NK-92 treated with Interleukin-12 subunit alpha and Interleukin-12 subunit beta, amount 100 ng/mL, for 24 hours (cell line): ENCODE measurements at regions not wholly inside any gene's neighbourhood (a gene's known extent, or its start where the extent isn't known, plus 50 kb on each side); places are given as distances from the start of the nearest gene placed in this dataset.
"Not testable (repeated sequence)": the region's sequence is repeated elsewhere in the genome, so short reads cannot be mapped to it uniquely, and the experiment has no call there.

ENCODE experiments used
- DNase-seq: peaks from one replicate; lab custom pipeline; 2025; lab: John Stamatoyannopoulos, UW

DNA sequence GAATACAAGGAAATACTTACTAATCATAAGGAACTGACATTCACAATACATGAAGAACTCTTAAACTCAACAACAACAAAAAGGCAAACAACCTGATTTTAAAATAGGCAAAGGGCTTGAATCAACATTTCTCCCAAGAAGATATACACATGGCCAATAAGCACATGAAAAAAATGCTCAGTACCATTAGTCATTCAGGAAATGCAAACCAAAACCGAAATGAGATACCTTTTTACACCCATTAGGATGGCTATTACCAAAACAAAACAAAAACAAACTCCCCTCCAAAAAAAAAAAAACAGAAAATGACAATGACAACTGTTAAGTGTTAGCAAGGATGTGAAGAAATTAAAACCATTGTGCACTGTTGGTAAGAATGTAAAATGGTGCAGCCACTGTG, 104.1 kb upstream of the ZNF462 start:
- DNase-seq, result no peak

DNA sequence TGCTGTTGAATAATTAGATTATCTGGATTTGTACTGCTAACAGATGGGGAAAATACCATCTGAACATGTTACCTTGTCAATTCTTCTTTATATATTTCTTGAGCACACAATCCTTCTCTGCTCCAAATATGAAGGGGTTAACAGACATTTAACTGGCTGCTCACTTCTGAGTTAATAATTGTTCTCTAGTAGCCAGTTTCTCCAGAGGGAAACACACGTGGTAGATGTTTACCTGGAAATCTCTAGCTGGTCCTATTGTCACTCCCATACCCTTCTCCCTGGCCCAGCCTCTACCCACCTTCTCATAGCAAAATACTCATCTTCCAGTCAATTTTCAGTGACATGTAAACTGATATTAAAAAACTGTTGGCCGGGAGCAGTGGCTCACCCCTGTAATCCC, 101.5 kb upstream of the ZNF462 start:
- DNase-seq, result no peak

DNA sequence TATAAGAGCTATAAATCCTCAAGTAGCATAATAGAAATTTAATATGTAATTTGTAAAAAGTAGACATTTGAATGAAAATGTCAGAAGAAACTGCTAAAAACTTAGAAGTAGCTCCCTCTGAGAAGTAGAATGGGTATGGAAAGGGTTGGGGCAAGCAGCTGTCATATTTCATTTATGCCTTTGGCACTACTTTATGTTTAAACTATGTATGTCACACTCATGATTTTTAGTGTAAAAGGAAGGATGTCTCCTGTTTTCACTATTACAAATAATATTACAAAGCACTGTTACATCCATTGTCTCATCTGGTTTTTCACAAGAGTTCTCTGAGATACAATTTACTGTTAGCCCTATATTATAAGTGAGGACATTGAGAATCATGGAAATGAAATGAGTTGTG, 96.3 kb upstream of the ZNF462 start:
- DNase-seq, result no peak

DNA sequence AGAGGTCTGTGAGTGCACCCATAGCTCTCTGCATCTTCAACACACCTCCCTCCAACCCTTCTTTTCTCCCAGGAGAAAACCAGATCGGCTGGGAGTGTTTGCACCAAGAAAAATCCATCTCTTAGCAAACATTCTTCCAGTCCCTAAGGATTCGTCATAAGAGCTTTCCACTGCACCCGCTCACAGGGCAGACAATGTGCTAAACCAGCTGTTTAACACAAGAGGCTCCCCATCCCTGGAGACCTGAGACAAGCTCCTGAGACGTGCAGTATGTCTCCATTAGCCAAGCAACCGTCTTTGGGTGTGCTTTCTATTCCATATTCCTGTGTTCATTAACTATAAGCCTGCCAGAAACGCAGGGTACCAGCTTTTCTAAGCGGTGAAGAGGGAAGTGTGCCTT, 93.6 kb upstream of the ZNF462 start:
- DNase-seq, result no peak

DNA sequence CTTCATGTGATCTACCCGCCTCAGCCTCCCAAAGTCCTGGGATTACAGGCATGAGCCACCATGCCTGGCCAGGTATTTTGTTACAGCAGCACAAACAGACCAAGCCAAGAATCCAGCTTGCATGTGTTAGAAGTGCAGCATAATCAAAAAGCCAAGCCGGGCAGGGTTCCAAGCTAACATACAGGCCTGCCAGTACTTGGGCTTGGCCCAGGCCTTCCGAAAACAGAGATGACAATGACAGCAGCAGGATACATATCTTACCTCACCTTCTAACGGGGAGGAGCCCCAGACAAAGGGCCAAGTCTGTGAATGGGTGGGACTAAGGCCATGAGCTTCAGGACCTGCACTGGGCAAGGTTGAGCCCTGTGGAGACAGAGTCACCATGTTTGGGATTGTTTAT, 91.4 kb upstream of the ZNF462 start:
- no peak for DNase-seq

DNA sequence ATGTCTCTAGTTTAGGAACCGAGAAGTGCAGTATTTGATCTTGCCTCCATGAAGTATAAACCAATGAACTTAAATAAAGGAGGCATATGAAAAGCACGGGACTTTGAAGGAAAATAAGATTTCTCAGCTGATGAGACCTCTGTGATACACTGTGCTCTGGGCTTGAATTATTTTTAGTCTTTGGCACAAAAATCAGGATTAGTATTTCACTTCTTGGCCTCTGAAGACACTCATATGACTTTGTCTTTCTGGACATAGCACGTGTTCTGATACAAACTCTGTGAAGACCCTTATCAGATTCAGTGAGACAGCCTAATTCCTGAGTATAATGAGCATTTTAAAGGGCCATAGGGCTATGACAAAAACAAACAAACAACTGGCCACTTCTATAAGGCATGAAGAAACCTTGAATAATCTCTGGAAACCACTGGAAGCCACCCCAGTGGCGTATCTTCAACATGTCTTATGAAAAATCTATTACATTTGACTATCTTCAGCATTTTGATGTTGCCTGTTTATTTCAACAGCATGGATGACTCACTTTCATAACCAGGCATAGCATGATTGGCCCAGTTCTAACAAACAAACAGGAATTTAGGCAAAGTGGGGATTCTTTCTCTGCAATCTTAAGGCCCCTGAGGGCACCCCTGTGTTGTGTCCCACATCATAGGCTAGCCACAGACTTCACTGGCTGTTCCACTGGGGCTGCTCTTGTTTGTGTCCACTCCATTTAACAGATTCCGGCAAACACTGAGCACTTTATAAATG, 90.3 kb upstream of the ZNF462 start:
- no peak for DNase-seq

DNA sequence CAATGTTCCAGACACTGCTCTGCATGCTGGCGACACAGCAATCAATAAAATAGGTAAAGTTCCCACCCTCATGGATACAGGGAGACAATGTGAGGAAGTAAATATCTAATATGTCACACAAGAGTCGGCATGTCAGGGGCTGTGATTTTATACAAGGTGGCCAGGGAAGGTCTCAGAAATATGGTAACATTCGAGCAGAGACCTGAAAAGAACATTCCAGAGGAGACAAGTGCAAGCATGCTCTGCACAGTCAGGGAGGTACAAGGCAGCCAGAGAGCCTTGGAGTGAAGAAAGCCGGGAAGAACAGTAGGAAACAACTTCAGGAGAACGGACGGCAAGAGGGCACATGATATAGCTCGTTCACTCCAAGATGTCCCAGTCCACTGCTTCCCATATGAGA, 89.2 kb upstream of the ZNF462 start:
- no peak for DNase-seq

DNA sequence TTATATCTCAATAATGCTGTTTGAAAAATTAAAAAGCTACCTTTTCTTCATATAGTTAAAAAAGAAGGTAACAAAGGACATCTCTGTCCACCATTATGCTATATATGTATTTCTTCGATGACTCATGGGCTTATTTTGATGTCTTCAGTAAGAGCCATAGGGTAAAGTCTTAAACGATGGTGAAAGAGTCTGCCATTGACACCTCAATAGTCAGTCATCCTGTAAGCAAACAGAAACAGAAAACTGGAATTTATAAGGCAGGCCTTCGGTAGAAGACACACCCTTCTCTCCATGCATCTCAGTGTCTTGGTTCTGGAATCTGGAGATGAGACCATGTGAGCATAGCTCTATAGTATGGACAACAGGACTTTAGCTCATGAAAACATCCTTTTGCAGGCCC, 87.0 kb upstream of the ZNF462 start:
- DNase-seq, result no peak

DNA sequence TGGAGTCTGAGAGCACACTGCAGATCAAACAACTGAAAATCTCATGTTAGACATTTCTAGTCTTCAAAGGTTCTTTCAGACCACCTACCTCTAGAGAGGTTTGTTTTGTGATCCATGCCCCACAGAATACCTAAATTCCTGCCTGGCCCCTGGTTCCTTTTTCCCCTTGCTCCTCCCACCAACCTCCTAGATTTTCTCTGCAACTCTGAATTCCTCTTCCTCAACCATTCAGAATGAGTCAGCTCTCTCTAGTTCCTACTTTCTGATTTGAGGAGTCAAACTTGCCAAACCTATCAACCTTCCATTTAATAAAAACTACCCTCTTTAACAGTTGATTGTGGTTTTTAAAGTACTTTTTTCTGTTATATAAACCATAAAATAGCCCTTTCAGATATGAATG, 83.2 kb upstream of the ZNF462 start:
- no peak for DNase-seq

DNA sequence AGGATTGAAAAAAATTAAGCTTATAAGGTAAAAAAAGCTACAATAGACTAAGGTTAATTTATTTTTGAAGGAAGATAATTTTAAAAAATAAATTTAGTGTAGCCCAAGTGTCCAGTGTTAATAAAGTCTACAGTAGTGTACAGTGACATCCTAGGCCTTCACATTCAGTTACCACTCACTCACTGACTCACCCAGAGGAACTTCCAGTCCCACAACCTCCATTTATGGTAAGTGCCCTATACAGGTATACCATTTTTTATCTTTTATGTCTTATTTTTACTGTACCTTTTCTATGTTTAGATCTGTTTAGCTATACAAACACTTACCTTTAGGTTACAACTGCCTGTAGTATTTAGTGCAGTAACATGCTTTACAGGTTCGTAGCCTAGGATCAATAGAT, 79.8 kb upstream of the ZNF462 start:
- no peak for DNase-seq

DNA sequence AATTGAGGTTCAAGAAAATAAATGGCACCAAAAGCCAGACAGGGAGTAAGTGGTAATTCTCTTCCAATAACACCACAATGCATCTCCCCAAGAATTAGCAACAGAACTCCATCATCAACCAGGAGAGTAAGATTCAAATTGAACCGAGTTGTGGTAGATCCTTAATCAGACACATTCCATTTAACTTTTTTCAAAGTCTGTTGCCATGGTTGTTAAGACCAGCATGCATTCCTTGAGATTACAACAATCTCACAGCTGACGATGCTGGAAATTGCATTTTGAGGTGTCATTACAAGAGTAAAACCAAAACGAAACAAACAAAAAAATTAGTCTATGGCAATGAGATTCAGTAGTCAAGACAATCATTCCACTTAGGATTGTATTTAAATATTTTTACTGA, 78.9 kb upstream of the ZNF462 start:
- no peak for DNase-seq

DNA sequence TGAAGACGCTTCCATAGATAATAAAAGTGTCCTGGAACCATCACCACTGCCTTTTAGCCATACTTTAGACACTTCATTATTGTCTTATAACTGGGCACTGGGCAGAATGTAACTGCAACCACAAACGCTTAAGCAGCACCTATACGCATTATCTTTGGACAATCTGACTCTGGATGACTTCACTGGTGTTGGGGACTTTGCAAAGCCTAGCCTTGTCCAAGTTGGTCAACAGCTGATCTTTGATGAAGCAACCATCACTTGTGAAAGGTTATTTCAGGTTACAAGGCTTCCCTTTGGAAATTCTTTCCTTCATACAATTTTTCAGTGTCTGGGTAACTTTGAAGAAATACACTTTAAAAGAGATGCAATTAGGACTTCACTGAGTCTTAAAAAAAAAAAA, 77.8 kb upstream of the ZNF462 start:
- DNase-seq, result no peak

DNA sequence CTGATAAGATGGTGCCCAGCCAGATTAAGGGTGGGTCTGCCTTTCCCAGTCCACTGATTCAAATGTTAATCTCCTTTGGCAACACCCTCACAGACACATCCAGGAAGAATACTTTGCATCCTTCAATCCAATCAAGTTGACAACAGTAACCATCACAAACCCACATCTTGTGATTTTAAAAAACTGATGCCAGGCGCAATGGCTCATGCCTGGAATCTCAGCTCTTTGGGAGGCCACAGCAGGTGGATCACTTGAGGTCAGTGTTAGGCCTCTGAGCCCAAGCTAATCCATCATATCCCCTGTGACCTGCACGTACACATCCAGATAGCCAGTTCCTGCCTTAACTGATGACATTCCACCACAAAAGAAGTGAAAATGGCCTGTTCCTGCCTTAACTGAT, 74.9 kb upstream of the ZNF462 start:
- DNase-seq, result not testable (repeated sequence)

DNA sequence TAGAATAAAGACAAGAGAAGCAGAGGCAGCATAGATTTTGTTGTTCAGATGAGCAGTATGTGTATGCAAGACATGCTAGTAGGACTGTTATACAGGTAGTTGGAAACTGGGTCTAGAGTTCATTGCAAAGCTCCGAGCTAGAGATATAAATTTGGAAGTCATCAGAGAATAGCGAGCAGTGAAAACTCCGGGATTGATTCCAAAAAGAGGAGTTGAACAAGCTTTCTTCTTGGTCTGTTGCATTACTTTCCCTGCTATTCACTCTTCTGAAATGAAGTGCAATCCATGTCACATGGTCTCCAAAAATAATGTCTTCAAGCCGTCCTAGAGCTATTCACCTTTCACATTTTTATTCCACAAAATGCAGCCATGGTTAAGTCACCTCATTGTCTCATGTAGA, 67.9 kb upstream of the ZNF462 start:
- no peak for DNase-seq

DNA sequence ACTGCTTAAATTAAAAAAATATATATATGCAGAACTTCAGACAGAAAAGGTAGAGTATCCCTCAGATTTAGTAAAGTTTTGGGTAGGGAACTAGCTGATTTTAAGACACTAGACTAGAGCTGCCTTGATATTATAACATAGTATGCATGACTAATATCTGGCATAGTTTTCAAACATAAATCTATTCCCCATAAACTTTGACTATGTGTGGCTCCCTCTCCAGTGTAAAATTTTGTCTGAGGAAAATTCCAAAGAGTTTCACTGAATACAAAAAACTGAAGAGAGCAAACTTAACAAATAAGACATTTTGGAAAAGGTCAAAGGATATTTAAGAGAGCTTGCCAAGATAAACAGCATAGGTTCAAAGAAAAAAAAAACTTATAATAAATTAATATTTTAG, 66.2 kb upstream of the ZNF462 start:
- DNase-seq, result no peak

DNA sequence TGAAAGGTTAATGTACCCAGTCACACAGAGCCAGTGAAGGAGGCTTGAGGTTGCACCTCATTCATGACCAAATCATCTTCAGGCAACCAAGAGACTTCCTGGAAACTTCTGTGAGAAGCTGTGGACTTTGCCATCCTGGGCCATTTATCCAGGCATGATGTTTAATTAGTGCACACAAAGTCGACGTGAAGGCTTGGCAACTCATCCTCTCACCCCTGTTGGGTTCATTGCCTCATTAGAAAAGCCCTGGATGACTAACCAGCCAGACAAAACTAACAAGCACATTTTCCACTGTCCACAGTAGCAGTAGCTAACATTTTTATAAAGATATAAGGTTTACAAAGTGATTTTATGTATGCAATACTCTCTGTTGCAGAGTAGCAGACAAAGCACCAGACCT, 65.7 kb upstream of the ZNF462 start:
- no peak for DNase-seq

DNA sequence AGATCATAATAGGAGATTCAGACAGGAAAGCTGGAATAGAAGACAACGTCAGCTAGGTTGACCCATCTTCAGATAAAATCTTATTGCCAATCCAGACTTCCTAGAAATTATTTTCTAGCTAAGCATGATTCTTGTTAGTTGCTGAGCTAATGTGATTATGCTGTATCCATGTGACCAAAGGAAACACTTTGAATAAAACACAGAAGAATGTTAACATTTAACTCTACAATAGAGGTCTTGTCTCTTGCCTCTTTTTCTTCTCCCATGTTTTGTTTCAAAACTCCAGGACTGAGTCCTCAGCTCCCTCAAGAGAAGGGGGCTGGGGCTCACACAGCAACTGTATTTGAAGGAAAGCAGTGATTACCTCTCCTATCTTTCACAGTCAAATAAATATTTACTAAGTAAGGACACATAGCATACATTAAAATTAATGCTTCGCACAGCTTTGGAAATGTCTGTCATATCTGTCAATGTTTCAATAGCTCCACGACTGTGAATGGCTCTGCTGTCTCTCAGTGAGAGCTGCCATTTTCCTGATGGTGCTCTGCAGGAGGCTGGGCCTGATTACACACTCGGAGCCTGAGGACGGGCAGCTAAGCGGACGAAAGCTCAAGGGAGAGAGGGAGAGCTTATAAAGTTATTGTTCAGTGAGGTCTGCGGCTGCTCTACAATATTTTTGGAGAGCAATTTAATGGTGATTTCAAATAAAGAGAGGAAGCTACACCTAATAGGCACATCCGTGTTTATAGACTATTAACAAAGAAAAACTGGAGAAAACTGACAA, 64.8 kb upstream of the ZNF462 start:
- DNase-seq, result no peak

DNA sequence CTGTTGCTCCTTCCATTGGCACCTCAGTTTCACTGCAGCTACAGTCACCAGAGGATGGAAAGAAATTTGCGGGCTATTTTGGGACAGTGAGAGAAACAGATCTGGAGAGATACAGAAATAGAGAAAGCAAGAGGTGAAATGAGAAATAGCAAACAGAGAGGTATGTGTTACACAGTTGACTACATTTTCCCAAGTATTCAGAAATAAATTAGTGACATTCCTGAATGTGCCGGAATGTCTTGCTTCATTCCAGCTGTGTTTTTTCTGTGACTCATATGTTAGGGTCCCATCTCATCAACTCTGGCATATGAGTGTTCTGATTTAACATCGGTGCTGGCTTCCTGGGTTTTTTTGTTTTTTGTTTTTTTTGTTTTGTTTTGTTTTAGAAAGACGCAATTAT, 63.8 kb upstream of the ZNF462 start:
- DNase-seq, result no peak

DNA sequence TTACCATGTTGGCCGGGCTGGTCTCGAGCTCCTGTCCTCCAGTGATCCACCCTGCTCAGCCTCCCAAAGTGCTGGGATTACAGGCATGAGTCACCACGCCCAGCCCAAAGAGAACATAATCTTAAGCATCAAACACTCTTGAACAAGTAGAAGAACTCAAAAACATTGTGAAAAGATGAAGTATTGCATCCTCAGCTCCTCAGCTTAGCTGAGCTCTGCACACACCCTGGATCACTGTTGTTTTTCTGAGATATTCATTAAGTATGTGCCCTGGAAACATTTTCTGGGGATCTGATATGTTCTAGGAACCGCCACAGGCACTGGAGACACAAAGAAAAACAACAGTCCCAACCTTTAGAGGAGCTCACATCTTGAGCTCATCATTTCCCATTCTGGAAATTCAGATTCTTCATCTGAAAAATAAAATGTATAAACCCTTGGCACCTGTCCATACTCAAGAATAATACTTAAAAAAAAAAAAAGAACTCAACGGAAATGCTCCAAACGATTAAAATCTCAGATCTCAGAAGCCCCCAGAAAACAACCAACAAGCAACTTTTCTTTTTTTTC, 62.2 kb upstream of the ZNF462 start:
- no peak for DNase-seq

DNA sequence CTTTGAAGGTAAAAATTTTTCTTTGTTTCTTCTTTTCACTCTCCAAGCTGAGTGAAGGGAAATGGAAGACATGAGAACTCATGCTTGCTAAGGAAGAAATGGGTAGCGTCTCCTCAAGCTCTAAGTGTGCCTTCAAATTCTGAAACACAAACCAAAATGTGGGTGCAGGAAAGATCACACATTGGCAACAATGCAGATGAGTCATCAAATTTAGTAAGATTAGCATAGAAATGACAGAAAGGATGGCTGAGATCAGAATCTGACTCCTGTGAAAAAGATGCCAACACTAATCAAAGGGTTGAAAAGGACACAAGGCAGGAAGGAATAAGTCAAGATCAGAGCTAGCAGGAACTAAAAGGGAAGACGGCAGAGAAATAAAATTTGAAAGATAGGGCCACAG, 61.1 kb upstream of the ZNF462 start:
- no peak for DNase-seq
